Endothelial cell of umbilical vein (primary cell): ENCODE measurements at regions not wholly inside any gene's neighbourhood (a gene's known extent, or its start where the extent isn't known, plus 50 kb on each side); places are given as distances from the start of the nearest gene placed in this dataset.

Experiments
- BruUV-seq: library from RNA; stranded (reverse); fragments of 400-500 nt; replicated peaks from 2 replicates; lab custom pipeline; 2021; lab: Mats Ljungman, UMichigan
- CTCF ChIA-PET: fragments of 300-600, 350-600 bp; sonication (Branson Sonifier 250); formaldehyde crosslinking; loops from one replicate; lab custom pipeline; 2021; ENCODE audit warnings: antibody characterized with exemption, inconsistent platforms; lab: Charles Lee
- POLR2A ChIA-PET: fragments of 300-600, 350-600 bp; sonication (Branson Sonifier 250); formaldehyde crosslinking; loops from one replicate; lab custom pipeline; 2021; ENCODE audit warnings: antibody characterized with exemption, inconsistent platforms; lab: Charles Lee
- DNase-seq: peaks from one replicate; pipeline ENCODE4 v3.0.0-alpha.2; 2011; ENCODE audit warnings: low read depth, low spot score
- FAIRE-seq: peaks from 2 replicates; lab custom pipeline; 2011; peaks lifted over from hg19 to GRCh38; lab: Jason Lieb, UNC
- H2AFZ ChIP-seq: 2 replicates; pipeline ENCODE4 v1.6.0; 2012; ENCODE audit warnings: low read depth, low read length, control low read depth, inconsistent platforms
- H3K27ac ChIP-seq: 2 replicates; pipeline ENCODE4 v1.5.1; 2011; ENCODE audit warnings: low read depth, mild to moderate bottlenecking, control low read depth, low read length, moderate library complexity; ENCODE audit not compliant: insufficient read depth
- H3K27me3 ChIP-seq, 2 experiments: 2 replicates each; pipeline versions ENCODE4 v1.6.0 to v1.6.1; 2011; ENCODE audit warnings: low read length in 2 of 2, mixed read lengths in 1 of 2; ENCODE audit not compliant: control insufficient read depth in 2 of 2, insufficient read depth in 2 of 2
- H3K36me3 ChIP-seq, 2 experiments: 2 replicates in 1 of 2; 3 replicates in 1 of 2; pipeline ENCODE4 v1.5.1; 2011; ENCODE audit warnings: low read length in 2 of 2, mild to moderate bottlenecking in 1 of 2, moderate library complexity in 1 of 2; ENCODE audit not compliant: control insufficient read depth in 2 of 2, insufficient read depth in 2 of 2; ENCODE audit errors: extremely low read depth in 1 of 2
- H3K4me1 ChIP-seq: 3 replicates; pipeline ENCODE4 v1.5.1; 2011; ENCODE audit warnings: mild to moderate bottlenecking, low read length; ENCODE audit not compliant: control insufficient read depth, insufficient read depth; ENCODE audit errors: extremely low read depth
- H3K4me2 ChIP-seq: 2 replicates; pipeline ENCODE4 v1.6.1; 2011; ENCODE audit warnings: low read length, control low read depth, mixed read lengths; ENCODE audit not compliant: insufficient read depth
- H3K4me3 ChIP-seq, 3 experiments: fragments of 200-600 bp in 1 of 3; sonication (generic), shearing (Covaris generic) in 1 of 3; replicated peaks in 1 of 3; 2 replicates each; pipeline ENCODE4 v1.5.1; 2011 to 2016; ENCODE audit warnings: control low read depth in 3 of 3, low read length in 3 of 3, mild to moderate bottlenecking in 2 of 3, inconsistent platforms in 1 of 3, low read depth in 1 of 3, moderate library complexity in 1 of 3; ENCODE audit not compliant: insufficient read depth in 1 of 3
- H3K79me2 ChIP-seq: 2 replicates; pipeline ENCODE4 v1.6.0; 2012; ENCODE audit warnings: low read length, inconsistent platforms; ENCODE audit not compliant: control insufficient read depth, insufficient read depth
- H3K9ac ChIP-seq: replicated peaks from 2 replicates; pipeline ENCODE3; 2011; ENCODE audit warnings: low read length, control low read depth; ENCODE audit not compliant: insufficient read depth; ENCODE audit errors: extremely low read depth
- H3K9me1 ChIP-seq: replicated peaks from 3 replicates; pipeline ENCODE4 v1.6.0; 2011; ENCODE audit warnings: mild to moderate bottlenecking, low read length; ENCODE audit not compliant: control insufficient read depth, insufficient read depth; ENCODE audit errors: extremely low read depth
- H3K9me3 ChIP-seq: replicated peaks from 2 replicates; pipeline ENCODE4 v1.5.1; 2012; ENCODE audit warnings: low read length, inconsistent platforms; ENCODE audit not compliant: control insufficient read depth, insufficient read depth
- H4K20me1 ChIP-seq: replicated peaks from 2 replicates; pipeline ENCODE3; 2011; ENCODE audit warnings: mild to moderate bottlenecking, low read length; ENCODE audit not compliant: control insufficient read depth, insufficient read depth; ENCODE audit errors: extremely low read depth
- EZH2 ChIP-seq: IDR thresholded peaks from 2 replicates; pipeline ENCODE4 v1.6.1; 2012; ENCODE audit warnings: borderline replicate concordance, low read depth, mild to moderate bottlenecking, moderate library complexity, low read length, inconsistent platforms; ENCODE audit not compliant: severe bottlenecking
- FOS ChIP-seq: IDR thresholded peaks from 2 replicates; pipeline ENCODE4 v1.6.1; 2011; ENCODE audit warnings: mild to moderate bottlenecking, low read length, moderate library complexity, borderline replicate concordance; ENCODE audit not compliant: insufficient read depth
- GATA2 ChIP-seq: IDR thresholded peaks from 2 replicates; pipeline ENCODE4 v1.7.0; 2011; ENCODE audit warnings: low read depth, mild to moderate bottlenecking, moderate library complexity, mixed read lengths, low read length; ENCODE audit not compliant: insufficient read length, insufficient read depth
- JUN ChIP-seq: IDR thresholded peaks from 2 replicates; pipeline ENCODE4 v1.6.1; 2011; ENCODE audit warnings: borderline replicate concordance, low read depth; ENCODE audit not compliant: insufficient read length, insufficient read depth
- POLR2A ChIP-seq: IDR thresholded peaks from 2 replicates; pipeline ENCODE4 v1.6.1; 2012; ENCODE audit warnings: low read depth, mild to moderate bottlenecking, control low read depth, low read length
- POLR2AphosphoS5 ChIP-seq: IDR thresholded peaks from 2 replicates; pipeline ENCODE4 v1.6.1; 2012; ENCODE audit warnings: low read depth, mild to moderate bottlenecking, control low read depth, low read length, moderate library complexity; ENCODE audit not compliant: insufficient read depth
- dilution Hi-C: fragments of 300-500 bp; cut with MboI; formaldehyde crosslinking; loops from one replicate; pipeline ENCODE4 v1.15.0; 2019; ENCODE audit warnings: low sequenced_read_pairs; ENCODE audit not compliant: extremely low pct_ligation_motif_present
- intact Hi-C: fragments of 100-400 bp; cut with micrococcal nuclease; formaldehyde crosslinking; loops from one replicate; pipeline ENCODE4 v1.10.0; 2022
- TF ChIP-seq, protein P1 (sequence below): IDR thresholded peaks from 2 replicates; pipeline ENCODE4 v1.6.1; 2011; ENCODE audit not compliant: insufficient read depth, insufficient read length
- TF ChIP-seq, protein P2 (sequence below), 2 donors: IDR thresholded peaks; 1 replicate in 1 of 2; 2 replicates in 1 of 2; pipeline ENCODE4 v1.5.1; 2011; ENCODE audit warnings: low read length in 2 of 2, mild to moderate bottlenecking in 2 of 2, moderate library complexity in 2 of 2, control low read depth in 1 of 2, inconsistent platforms in 1 of 2, low read depth in 1 of 2; ENCODE audit not compliant: insufficient read depth in 1 of 2; ENCODE audit errors: extremely low read depth in 1 of 2

GRCh38 chr7:113410796-113411195 is 292.4 kb upstream of the SMIM30 start:
- no peak for DNase-seq
- Histone ChIP-seq H3K4me3 (no peak overlapping the region), H4K20me1 (no peaks in the 10 kb centered on the region), H3K27me3 (no peaks in the 10 kb centered on the region), H3K36me3 (no peaks in the 10 kb centered on the region), H3K9me1 (no peaks in the 10 kb centered on the region), H3K9ac (no peak overlapping the region), H3K4me2 (no peak overlapping the region), H3K79me2 (no peaks in the 10 kb centered on the region), H3K4me1 (no peaks in the 10 kb centered on the region), H3K9me3 (no peaks in the 10 kb centered on the region), H2AFZ (no peak overlapping the region), H3K27ac (no peak overlapping the region)
- no peak for TF ChIP-seq JUN
- no peak for TF ChIP-seq POLR2A
- TF ChIP-seq, protein P1, sequence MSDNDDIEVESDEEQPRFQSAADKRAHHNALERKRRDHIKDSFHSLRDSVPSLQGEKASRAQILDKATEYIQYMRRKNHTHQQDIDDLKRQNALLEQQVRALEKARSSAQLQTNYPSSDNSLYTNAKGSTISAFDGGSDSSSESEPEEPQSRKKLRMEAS, result no peak
- TF ChIP-seq GATA2, result no peak
- ChIA-PET CTCF (interaction anchor here (0.9 kb wide), 1 partner anchor 11 kb away, joined by 5 read pairs; no protein-coding TSS in a partner anchor), POLR2A (no interaction called here)
- intact Hi-C loops (no loop called here), dilution Hi-C loops (no loop called here)
- no peak for FAIRE-seq
- no TSS peak for BruUV-seq

DNA sequence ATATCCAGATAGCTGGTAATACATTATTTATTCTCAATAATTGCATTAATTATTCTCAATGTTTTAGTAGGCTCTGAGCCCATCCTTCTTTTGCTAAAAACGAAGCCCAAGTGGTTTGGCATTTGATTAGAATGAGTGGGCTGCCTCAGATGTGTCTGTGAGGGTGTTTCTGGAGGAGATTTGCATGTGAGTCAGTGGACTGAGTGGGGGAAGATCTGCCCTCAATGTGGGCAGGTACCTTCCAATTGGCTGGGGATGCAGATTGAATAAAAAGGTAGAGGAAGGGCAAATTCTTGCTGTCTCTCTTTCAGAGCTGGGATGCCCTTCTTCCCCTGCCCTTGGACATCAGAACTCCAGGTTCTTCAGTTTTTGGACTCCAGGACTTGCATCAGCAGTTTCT is 290.6 kb upstream of the SMIM30 start:
- intact Hi-C loops (no loop called here), dilution Hi-C loops (no loop called here)
- Histone ChIP-seq H3K4me3 (no peak overlapping the region), H4K20me1 (no peaks in the 10 kb centered on the region), H3K36me3 (no peaks in the 10 kb centered on the region), H3K27me3 (no peaks in the 10 kb centered on the region), H3K9me1 (no peaks in the 10 kb centered on the region), H3K4me2 (no peak overlapping the region), H2AFZ (no peak overlapping the region), H3K27ac (no peak overlapping the region), H3K79me2 (no peaks in the 10 kb centered on the region), H3K9me3 (no peaks in the 10 kb centered on the region), H3K9ac (no peak overlapping the region), H3K4me1 (no peaks in the 10 kb centered on the region)
- ChIA-PET POLR2A (no interaction called here), CTCF (no interaction called here)
- TF ChIP-seq, protein P1, result no peak
- TF ChIP-seq EZH2, result no peak
- TF ChIP-seq, protein P2, sequence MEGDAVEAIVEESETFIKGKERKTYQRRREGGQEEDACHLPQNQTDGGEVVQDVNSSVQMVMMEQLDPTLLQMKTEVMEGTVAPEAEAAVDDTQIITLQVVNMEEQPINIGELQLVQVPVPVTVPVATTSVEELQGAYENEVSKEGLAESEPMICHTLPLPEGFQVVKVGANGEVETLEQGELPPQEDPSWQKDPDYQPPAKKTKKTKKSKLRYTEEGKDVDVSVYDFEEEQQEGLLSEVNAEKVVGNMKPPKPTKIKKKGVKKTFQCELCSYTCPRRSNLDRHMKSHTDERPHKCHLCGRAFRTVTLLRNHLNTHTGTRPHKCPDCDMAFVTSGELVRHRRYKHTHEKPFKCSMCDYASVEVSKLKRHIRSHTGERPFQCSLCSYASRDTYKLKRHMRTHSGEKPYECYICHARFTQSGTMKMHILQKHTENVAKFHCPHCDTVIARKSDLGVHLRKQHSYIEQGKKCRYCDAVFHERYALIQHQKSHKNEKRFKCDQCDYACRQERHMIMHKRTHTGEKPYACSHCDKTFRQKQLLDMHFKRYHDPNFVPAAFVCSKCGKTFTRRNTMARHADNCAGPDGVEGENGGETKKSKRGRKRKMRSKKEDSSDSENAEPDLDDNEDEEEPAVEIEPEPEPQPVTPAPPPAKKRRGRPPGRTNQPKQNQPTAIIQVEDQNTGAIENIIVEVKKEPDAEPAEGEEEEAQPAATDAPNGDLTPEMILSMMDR (IDR thresholded peaks at IDR 0.05; ENCODE audit: extremely low read depth in 1 of 2, insufficient read depth in 1 of 2, low read depth in 1 of 2, low read length in 2 of 2), result no peak
- no peak for TF ChIP-seq POLR2AphosphoS5
- TF ChIP-seq JUN, result no peak
- no peak for TF ChIP-seq POLR2A
- TF ChIP-seq GATA2, result no peak
- TF ChIP-seq FOS, result no peak
- no peak for DNase-seq
- no peak for FAIRE-seq
- BruUV-seq, result no TSS peak
